Calu3 (cell line): ENCODE measurements at regions not wholly inside any gene's neighbourhood (a gene's known extent, or its start where the extent isn't known, plus 50 kb on each side); places are given as distances from the start of the nearest gene placed in this dataset.

Experiments
- BruUV-seq: library from RNA; stranded (reverse); fragments of 400-500 nt; replicated peaks from 2 replicates; lab custom pipeline; 2021; lab: Mats Ljungman, UMichigan
- CTCF ChIA-PET: fragments of 300-600 bp; sonication (Branson Sonifier 250); formaldehyde crosslinking; loops from one replicate; lab custom pipeline; 2022; ENCODE audit warnings: antibody characterized with exemption; lab: Charles Lee
- DNase-seq: peaks from one replicate; pipeline ENCODE4 v3.0.0; 2022
- H3K27ac Mint-ChIP-seq: one replicate; pipeline ENCODE4 v1.8.0; 2022; ENCODE audit warnings: mixed read lengths; ENCODE audit not compliant: unreplicated experiment
- H3K27me3 Mint-ChIP-seq: one replicate; pipeline ENCODE4 v1.8.0; 2022; ENCODE audit warnings: mixed read lengths; ENCODE audit not compliant: unreplicated experiment
- H3K36me3 Mint-ChIP-seq: one replicate; pipeline ENCODE4 v1.8.0; 2022; ENCODE audit warnings: mild to moderate bottlenecking, moderate library complexity, mixed read lengths; ENCODE audit not compliant: insufficient read depth, unreplicated experiment
- H3K4me1 Mint-ChIP-seq: one replicate; pipeline ENCODE4 v1.8.0; 2022; ENCODE audit warnings: mild to moderate bottlenecking, low read depth, mixed read lengths; ENCODE audit not compliant: unreplicated experiment
- H3K4me3 Mint-ChIP-seq: one replicate; pipeline ENCODE4 v1.8.0; 2022; ENCODE audit warnings: mild to moderate bottlenecking, low read depth, moderate library complexity, mixed read lengths; ENCODE audit not compliant: unreplicated experiment
- H3K9me3 Mint-ChIP-seq: one replicate; pipeline ENCODE4 v1.8.0; 2022; ENCODE audit warnings: low read depth, mixed read lengths; ENCODE audit not compliant: unreplicated experiment
- intact Hi-C: fragments of 100-400 bp; cut with micrococcal nuclease; formaldehyde crosslinking; loops from one replicate; pipeline ENCODE4 v1.10.0; 2022; ENCODE audit not compliant: unreplicated experiment
- TF ChIP-seq, protein P1 (sequence below): fragments of 200-600 bp; IDR thresholded peaks from one replicate; pipeline ENCODE4 v1.8.0; 2022; ENCODE audit warnings: antibody characterized with exemption; ENCODE audit not compliant: unreplicated experiment

DNA sequence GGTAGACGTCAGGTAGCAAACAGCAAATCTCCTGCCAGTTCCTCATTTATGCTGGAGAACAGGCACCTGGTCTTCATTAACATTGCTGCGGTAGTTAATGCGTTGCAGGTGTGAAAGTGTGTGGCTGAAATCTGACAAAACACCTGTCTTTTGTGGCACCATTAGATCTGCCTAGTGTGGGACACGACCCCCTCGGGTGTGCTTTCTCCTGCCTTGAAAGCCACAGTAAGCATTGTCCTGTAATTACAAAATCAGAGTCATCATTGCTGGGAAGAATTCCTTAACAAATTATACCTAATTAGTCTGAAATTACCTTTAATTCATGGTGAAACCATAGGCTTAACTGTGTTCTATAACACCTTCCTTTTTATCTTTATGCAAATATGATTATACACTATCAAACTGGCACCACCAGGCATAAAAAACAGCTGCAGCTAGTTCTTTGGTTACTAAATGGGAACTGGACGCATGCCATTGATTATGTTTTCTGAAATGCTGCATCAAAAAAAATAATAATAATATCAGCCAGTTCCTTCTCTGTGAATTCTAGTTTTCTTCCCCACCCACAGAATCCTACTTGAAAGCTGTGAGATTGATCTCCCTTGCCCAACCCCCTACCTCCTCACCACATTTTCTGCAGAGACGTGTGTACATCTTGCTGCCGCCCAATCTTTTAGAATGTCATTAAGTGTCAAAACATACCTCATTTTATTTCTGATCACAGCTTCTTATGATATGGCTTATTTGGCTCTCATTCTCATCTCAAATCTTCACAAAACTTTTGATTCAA, 374.0 kb downstream of the NFIB start:
- Mint-ChIP-seq H3K36me3 (no peaks in the 10 kb centered on the region), H3K9me3 (no peaks in the 10 kb centered on the region), H3K4me1 (no peaks in the 10 kb centered on the region), H3K27me3 (no peaks in the 10 kb centered on the region), H3K27ac (no peak overlapping the region), H3K4me3 (no peak overlapping the region)
- BruUV-seq, result no TSS peak
- intact Hi-C loops, result no loop called here
- TF ChIP-seq, protein P1, sequence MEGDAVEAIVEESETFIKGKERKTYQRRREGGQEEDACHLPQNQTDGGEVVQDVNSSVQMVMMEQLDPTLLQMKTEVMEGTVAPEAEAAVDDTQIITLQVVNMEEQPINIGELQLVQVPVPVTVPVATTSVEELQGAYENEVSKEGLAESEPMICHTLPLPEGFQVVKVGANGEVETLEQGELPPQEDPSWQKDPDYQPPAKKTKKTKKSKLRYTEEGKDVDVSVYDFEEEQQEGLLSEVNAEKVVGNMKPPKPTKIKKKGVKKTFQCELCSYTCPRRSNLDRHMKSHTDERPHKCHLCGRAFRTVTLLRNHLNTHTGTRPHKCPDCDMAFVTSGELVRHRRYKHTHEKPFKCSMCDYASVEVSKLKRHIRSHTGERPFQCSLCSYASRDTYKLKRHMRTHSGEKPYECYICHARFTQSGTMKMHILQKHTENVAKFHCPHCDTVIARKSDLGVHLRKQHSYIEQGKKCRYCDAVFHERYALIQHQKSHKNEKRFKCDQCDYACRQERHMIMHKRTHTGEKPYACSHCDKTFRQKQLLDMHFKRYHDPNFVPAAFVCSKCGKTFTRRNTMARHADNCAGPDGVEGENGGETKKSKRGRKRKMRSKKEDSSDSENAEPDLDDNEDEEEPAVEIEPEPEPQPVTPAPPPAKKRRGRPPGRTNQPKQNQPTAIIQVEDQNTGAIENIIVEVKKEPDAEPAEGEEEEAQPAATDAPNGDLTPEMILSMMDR, result no peak
- DNase-seq, result no peak
- CTCF ChIA-PET, result interaction anchor here (1.2 kb wide), 1 partner anchor 43 kb away, joined by 3 read pairs; no protein-coding TSS in a partner anchor

DNA sequence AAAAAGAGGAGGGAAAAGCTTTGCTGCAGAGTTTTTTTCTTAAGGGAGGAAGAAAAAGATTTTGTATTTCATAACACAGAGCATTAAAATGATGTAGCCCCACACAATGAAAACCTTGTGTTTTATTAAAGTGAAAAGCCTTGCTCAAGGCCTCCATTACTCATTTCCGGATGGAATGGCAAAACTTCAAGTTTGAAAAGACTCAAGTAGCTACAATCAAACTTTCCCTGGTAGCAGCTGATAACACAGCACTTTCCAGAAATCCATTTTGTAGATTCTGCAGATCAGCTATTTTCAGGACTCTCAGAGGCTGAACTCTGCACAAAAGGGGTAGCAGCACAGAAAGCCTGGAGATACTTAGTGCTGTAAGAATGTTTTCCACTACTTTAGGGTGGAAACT, 374.8 kb downstream of the NFIB start:
- Mint-ChIP-seq H3K27ac (no peak overlapping the region), H3K4me3 (no peak overlapping the region), H3K9me3 (no peaks in the 10 kb centered on the region), H3K4me1 (no peaks in the 10 kb centered on the region), H3K27me3 (no peaks in the 10 kb centered on the region), H3K36me3 (no peaks in the 10 kb centered on the region)
- DNase-seq, result no peak
- intact Hi-C loops, result no loop called here
- TF ChIP-seq, protein P1, result no peak
- BruUV-seq, result no TSS peak
- CTCF ChIA-PET, result interaction anchor here (1.2 kb wide), 1 partner anchor 44 kb away, joined by 3 read pairs; no protein-coding TSS in a partner anchor

DNA sequence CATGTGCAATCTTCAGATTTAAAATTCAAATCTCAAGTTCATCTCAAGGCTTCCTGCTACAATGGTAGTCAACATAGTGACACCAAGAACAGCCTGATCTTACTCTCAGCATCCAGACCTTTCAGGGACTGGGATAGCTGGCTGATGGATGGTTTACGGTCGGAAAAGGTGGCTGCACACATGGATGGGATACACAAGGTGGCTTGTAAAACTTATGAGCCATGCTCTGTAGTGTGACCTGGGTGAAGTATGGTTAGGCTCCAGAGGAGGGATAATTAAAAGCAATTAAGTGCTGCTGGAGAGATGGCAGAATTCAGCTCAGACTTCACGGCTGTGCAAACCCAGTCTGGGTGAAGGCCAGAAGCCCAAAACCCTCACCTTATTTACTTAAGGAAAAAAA, 379.5 kb downstream of the NFIB start:
- BruUV-seq, result no TSS peak
- H3K9me3 Mint-ChIP-seq, result no peaks in the 10 kb centered on the region
- H3K4me1 Mint-ChIP-seq, result no peaks in the 10 kb centered on the region

DNA sequence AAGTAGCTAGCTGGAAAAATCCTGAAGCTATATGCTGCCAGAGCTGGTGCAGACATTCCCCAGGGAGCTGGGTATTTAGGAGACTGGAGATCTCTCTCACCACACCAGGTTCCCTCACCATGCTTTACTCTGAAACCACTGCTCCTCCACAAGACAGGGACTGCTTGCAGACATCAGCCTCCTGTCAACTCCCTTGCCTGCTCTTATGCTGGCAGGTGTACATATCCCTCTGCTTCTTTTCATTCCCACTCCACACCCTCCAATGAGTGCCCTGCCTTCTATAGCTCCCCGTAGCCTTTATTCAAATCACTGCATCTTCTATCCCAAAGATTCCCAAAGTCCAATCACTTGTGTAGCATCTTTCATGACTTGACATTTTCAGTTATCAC, 380.7 kb downstream of the NFIB start:
- Mint-ChIP-seq H3K27me3 (no peaks in the 10 kb centered on the region), H3K9me3 (no peaks in the 10 kb centered on the region), H3K4me1 (no peaks in the 10 kb centered on the region), H3K27ac (no peak overlapping the region), H3K36me3 (no peaks in the 10 kb centered on the region), H3K4me3 (no peak overlapping the region)
- DNase-seq, result no peak
- CTCF ChIA-PET, result no interaction called here
- BruUV-seq, result no TSS peak
- TF ChIP-seq, protein P1, result no peak
- intact Hi-C loops, result no loop called here

More for the DNA sequence above, 379.5 kb downstream of the NFIB start:
- no peaks in the 10 kb centered on the region for H3K36me3 Mint-ChIP-seq
- CTCF ChIA-PET, result interaction anchor here (0.6 kb wide), 1 partner anchor 164 kb away, joined by 3 read pairs; no protein-coding TSS in a partner anchor
- no peak for DNase-seq
- no peak overlapping the region for H3K27ac Mint-ChIP-seq
- H3K4me3 Mint-ChIP-seq, result no peak overlapping the region
- intact Hi-C loops, result no loop called here
- TF ChIP-seq, protein P1, result no peak
- H3K27me3 Mint-ChIP-seq, result no peaks in the 10 kb centered on the region
